Duodenal mucosa (tissue), 2 donors: ENCODE measurements at regions not wholly inside any gene's neighbourhood (a gene's known extent, or its start where the extent isn't known, plus 50 kb on each side); places are given as distances from the start of the nearest gene placed in this dataset.
"Not testable (repeated sequence)": the region's sequence is repeated elsewhere in the genome, so short reads cannot be mapped to it uniquely, and the experiment has no call there.

Source experiments
- H3K27ac ChIP-seq: one replicate; pipeline ENCODE4 v1.7.0; 2013; ENCODE audit warnings: low read depth, low read length
- H3K27me3 ChIP-seq, 2 donors: one replicate each; pipeline ENCODE4 v1.7.0; 2013; ENCODE audit warnings: low read length in 2 of 2, control low read depth in 1 of 2; ENCODE audit not compliant: insufficient read depth in 2 of 2, control insufficient read depth in 1 of 2
- H3K36me3 ChIP-seq, 2 donors: one replicate each; pipeline ENCODE4 v1.7.0; 2013; ENCODE audit warnings: low read length in 2 of 2, control low read depth in 1 of 2; ENCODE audit not compliant: insufficient read depth in 2 of 2, control insufficient read depth in 1 of 2
- H3K4me1 ChIP-seq, 2 donors: one replicate each; pipeline ENCODE4 v1.7.0; 2013; ENCODE audit warnings: low read length in 2 of 2, control low read depth in 1 of 2; ENCODE audit not compliant: insufficient read depth in 2 of 2, control insufficient read depth in 1 of 2
- H3K4me3 ChIP-seq, 2 donors: one replicate each; pipeline ENCODE4 v1.7.0; 2013; ENCODE audit warnings: low read length in 2 of 2, low read depth in 1 of 2
- H3K9ac ChIP-seq, 2 donors: one replicate each; pipeline ENCODE4 v1.7.0; 2013; ENCODE audit warnings: low read length in 2 of 2, low read depth in 1 of 2
- H3K9me3 ChIP-seq, 2 donors: one replicate each; pipeline ENCODE4 v1.7.0; 2013; ENCODE audit warnings: low read length in 2 of 2, control low read depth in 1 of 2; ENCODE audit not compliant: control insufficient read depth in 1 of 2

- H3K4me3 ChIP-seq, result no peak overlapping the region
- H3K9ac ChIP-seq, result no peak overlapping the region
- H3K36me3 ChIP-seq, result no peaks in the 10 kb centered on the region
- no peak overlapping the region for H3K27ac ChIP-seq
- H3K9me3 ChIP-seq, result no peaks in the 10 kb centered on the region
- H3K4me1 ChIP-seq, result no peaks in the 10 kb centered on the region
- H3K27me3 ChIP-seq, result peaks cover 3 to 29% of the 10 kb centered on the region in 2 donors
Measured at GRCh38 chr15:59818336-59818735, 129.2 kb upstream of the BNIP2 start.

DNA sequence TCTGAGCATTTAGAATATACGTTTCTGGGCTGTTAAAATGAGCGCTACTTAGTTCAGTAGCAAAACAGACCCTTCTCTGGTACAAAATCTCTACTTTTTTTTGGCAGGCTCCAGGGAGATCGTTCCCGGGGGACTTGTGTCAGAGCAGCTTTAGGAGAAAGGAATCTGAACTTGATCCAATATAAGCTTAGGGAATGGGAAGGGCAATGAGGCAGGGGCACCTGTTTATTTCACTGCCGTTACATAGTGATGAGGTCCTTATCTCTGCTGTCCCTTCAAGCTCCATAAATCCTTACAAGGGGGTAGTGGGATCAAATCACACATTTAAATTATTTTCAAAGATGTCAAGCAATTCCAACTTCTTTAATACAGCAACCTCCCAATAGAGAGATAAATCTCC lies 128.7 kb upstream of the BNIP2 start:
- Histone ChIP-seq H3K36me3 (no peaks in the 10 kb centered on the region), H3K9ac (no peak overlapping the region), H3K4me1 (no peaks in the 10 kb centered on the region), H3K4me3 (no peak overlapping the region), H3K27ac (no peak overlapping the region), H3K27me3 (peaks cover 6 to 34% of the 10 kb centered on the region in 2 donors), H3K9me3 (no peaks in the 10 kb centered on the region)

DNA sequence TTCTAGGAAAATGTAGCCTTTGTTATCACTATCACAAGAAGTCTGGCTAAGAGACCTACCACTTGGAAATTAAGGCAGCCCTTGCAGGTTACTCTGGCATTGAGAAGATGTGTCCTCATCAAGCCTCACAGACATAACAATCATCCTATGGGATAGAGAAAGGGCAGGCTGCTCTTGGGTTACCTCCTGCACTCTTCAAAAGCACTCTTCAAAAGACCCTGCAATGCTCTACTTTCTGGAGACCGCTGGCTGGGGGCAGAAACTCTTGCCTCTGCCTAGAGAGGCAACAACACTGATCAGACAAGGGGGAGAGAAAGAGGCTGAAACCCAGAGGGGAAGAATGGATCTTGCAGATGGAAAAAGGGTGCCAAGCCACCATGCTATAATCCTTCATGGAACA lies 127.9 kb upstream of the BNIP2 start:
- Histone ChIP-seq H3K4me3 (no peak overlapping the region), H3K9me3 (no peaks in the 10 kb centered on the region), H3K9ac (no peak overlapping the region), H3K4me1 (no peaks in the 10 kb centered on the region), H3K27ac (no peak overlapping the region), H3K27me3 (peaks cover 6 to 37% of the 10 kb centered on the region in 2 donors), H3K36me3 (no peaks in the 10 kb centered on the region)

DNA sequence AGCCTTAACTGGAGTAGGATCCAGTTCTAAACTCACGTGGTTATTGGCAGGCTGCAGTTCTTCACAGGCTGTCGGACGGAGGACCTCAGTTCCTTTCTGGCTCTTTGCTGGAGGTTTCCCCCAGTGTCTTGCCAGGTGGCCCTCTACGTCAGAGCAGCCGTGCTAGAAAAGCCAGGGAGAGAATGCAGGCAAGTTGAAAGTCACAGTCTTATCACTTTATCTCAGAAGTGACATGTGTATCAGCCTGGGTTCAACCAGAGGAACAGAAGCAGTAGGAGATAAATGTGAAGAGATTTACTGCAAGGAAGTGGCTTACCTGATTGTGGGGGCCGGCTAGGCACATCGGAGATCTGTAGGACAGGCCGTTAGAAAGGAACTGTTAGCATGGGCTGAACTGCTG lies 125.3 kb upstream of the BNIP2 start:
- Histone ChIP-seq H3K4me3 (no peak overlapping the region), H3K9me3 (no peaks in the 10 kb centered on the region), H3K4me1 (no peaks in the 10 kb centered on the region), H3K36me3 (no peaks in the 10 kb centered on the region), H3K27ac (no peak overlapping the region), H3K27me3 (peaks cover 6 to 37% of the 10 kb centered on the region in 2 donors), H3K9ac (no peak overlapping the region)

DNA sequence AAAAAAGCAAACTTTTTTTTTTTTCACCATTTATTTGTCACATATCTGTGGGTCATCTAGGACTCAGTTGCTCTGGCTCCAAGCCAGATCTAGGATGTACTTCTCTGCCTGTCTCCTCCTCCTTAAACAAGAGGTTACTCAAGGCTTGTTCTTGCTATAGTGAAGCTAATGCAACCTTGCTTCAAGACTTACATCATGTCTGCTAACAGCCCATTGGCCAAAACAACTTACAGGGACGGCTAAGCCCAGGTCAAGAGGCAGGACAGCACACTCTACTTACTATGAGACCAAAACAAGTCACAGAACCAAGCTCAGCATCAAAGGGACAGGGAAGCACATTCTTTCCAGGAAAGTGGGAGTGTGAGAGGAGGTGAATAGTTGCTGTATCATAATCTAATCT lies 123.8 kb upstream of the BNIP2 start:
- no peak overlapping the region for H3K9ac ChIP-seq
- no peaks in the 10 kb centered on the region for H3K36me3 ChIP-seq
- H3K27me3 ChIP-seq, result peaks cover 6 to 23% of the 10 kb centered on the region in 2 donors
- no peaks in the 10 kb centered on the region for H3K9me3 ChIP-seq
- H3K27ac ChIP-seq, result no peak overlapping the region
- H3K4me1 ChIP-seq, result no peaks in the 10 kb centered on the region
- no peak overlapping the region for H3K4me3 ChIP-seq

DNA sequence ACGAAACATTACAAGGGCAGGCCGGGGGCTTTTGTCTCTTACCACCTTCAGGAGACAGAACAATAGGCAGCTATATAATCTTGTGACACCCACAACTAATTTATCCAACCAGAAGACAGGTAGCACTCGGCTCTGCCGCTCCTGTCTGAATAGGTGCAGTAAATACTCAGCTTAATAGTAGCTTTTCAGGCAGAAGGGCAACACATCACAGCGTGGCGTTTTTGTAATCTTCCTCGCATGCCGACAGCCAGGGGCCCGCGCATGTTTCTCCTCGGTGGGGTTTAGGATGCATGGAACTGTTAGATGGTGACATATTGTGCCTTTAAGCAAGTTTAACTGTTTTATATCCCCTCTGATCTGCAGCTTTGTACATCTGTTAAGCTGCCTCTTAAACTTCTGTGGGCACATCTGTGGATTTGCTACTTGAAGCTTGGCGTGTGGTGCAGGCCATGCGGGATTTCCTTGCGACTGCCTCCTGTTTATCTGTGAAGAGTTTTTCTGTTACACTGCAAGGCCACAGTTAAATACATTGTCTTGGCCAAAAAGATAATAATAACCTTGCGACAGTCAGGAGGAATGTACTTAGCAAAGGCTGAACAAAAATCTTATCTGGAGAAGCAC lies 123.2 kb upstream of the BNIP2 start:
- no peak overlapping the region for H3K4me3 ChIP-seq
- no peaks in the 10 kb centered on the region for H3K9me3 ChIP-seq
- H3K27ac ChIP-seq, result no peak overlapping the region
- no peaks in the 10 kb centered on the region for H3K36me3 ChIP-seq
- no peak overlapping the region for H3K9ac ChIP-seq
- H3K27me3 ChIP-seq, result peaks cover 6 to 18% of the 10 kb centered on the region in 2 donors
- H3K4me1 ChIP-seq, result no peaks in the 10 kb centered on the region

GRCh38 chr15:59803293-59803966 lies 114.3 kb upstream of the BNIP2 start:
- H3K27ac ChIP-seq, H3K27me3 ChIP-seq, H3K36me3 ChIP-seq, H3K9me3 ChIP-seq, H3K4me1 ChIP-seq, H3K9ac ChIP-seq: not testable (repeated sequence)
- peak overlapping the region in 1 of 2 donors; percentile 32 for H3K4me3 ChIP-seq

- H3K4me3 ChIP-seq, result no peak overlapping the region
- H3K27me3 ChIP-seq, result no peaks in the 10 kb centered on the region
- H3K27ac ChIP-seq, result no peak overlapping the region
- no peaks in the 10 kb centered on the region for H3K36me3 ChIP-seq
- H3K9ac ChIP-seq, result no peak overlapping the region
- no peaks in the 10 kb centered on the region for H3K9me3 ChIP-seq
- no peaks in the 10 kb centered on the region for H3K4me1 ChIP-seq
Measured at GRCh38 chr15:59801649-59802048, 112.5 kb upstream of the BNIP2 start.

DNA sequence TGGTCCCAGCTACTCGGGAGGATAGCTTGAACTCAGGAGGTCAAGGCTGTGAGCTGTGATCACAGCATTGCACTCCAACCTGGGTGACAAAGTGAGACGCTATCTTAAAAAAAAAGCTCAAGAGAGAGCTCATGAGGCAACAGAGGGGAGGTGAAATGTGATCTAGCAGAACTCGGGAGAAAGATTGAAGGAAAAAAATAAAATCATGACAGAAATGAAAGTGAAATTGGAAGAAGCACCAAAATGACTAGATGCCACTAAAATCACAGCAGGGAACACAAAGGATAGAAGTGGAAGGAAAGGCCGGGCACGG lies 109.4 kb upstream of the BNIP2 start:
- H3K4me3 ChIP-seq, result no peak overlapping the region
- H3K4me1 ChIP-seq, result no peaks in the 10 kb centered on the region
- H3K27me3 ChIP-seq, result peaks cover 0 to 12% of the 10 kb centered on the region in 2 donors
- H3K27ac ChIP-seq, result no peak overlapping the region
- no peaks in the 10 kb centered on the region for H3K36me3 ChIP-seq
- H3K9me3 ChIP-seq, result no peaks in the 10 kb centered on the region
- H3K9ac ChIP-seq, result no peak overlapping the region

DNA sequence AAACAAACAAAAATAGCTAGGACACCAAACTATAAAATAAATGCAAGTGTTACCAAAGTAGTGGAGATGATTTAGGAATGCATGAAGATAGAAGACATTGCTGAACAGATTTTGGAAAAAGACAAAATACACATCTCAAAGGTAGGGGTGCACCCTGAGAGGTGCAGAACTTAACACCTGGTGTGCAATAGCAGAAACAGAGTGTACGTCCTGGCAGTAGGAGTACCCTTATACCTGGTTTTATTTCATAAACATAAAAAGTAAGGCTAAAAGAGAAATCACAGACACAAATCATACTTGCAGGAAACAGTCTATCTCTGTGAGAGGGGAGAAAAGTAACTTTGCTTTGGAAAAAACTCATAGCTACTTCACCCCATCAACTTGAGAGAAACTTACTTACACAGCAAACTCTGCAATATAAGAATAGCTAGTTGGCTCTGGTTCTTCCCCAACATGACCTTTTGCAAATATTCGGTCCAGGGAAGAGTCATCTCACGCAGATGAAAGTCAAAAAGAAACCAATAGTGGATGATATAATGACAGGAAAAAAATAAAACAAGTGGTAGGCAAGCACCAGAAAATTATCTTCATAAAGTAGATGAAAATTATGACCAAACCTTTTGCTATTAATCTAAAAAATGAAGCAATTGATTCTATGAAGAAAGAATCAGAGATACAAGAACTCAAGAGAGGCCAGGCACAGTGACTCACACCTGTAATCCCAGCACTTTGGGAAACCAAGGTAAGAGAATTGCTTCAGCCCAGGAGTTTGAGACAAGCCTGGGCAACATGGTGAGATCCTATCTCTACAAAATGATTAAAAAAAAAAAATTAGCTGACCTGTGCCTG lies 108.9 kb upstream of the BNIP2 start:
- Histone ChIP-seq H3K4me3 (no peak overlapping the region), H3K9me3 (no peaks in the 10 kb centered on the region), H3K9ac (no peak overlapping the region), H3K27ac (no peak overlapping the region), H3K36me3 (no peaks in the 10 kb centered on the region), H3K27me3 (peaks cover 0 to 12% of the 10 kb centered on the region in 2 donors), H3K4me1 (no peaks in the 10 kb centered on the region)
